Retinal pigment epithelial cell (primary cell): ENCODE measurements at regions not wholly inside any gene's neighbourhood (a gene's known extent, or its start where the extent isn't known, plus 50 kb on each side); places are given as distances from the start of the nearest gene placed in this dataset.

ENCODE experiments used
- DNase-seq: peaks from one replicate; pipeline ENCODE4 v3.0.0-alpha.2; 2010; ENCODE audit warnings: low read depth
- H3K4me3 ChIP-seq: 2 replicates; pipeline ENCODE4 v1.5.1; 2011; ENCODE audit warnings: mild to moderate bottlenecking, low read length, control low read depth, moderate library complexity
- TF ChIP-seq, protein P1 (sequence below): conservative IDR thresholded peaks from 2 replicates; pipeline ENCODE4 v1.5.1; 2011; ENCODE audit warnings: low read depth, low read length, control low read depth, inconsistent platforms

DNA sequence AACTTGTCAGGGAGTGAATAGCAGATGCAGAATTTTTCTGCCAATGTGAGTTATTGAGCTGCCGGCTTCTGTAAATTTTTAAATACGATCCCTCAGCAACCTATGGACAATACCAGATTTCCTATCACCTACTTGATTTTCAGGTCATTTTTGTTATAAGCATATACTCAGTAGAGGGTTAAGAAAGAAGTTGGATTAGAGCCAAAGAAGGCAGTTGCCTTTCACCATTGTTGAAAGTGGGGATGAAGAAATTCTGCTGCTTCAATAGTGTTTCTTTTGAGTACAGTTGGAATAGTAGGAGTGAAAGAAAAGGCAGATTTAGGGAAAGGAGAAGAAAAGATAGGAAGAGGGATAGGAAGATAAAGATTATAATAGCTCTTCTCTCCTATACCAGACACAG lies 197.1 kb downstream of the ATP23 start:
- DNase-seq: no peak
- no peak overlapping the region for H3K4me3 ChIP-seq
- TF ChIP-seq, protein P1, sequence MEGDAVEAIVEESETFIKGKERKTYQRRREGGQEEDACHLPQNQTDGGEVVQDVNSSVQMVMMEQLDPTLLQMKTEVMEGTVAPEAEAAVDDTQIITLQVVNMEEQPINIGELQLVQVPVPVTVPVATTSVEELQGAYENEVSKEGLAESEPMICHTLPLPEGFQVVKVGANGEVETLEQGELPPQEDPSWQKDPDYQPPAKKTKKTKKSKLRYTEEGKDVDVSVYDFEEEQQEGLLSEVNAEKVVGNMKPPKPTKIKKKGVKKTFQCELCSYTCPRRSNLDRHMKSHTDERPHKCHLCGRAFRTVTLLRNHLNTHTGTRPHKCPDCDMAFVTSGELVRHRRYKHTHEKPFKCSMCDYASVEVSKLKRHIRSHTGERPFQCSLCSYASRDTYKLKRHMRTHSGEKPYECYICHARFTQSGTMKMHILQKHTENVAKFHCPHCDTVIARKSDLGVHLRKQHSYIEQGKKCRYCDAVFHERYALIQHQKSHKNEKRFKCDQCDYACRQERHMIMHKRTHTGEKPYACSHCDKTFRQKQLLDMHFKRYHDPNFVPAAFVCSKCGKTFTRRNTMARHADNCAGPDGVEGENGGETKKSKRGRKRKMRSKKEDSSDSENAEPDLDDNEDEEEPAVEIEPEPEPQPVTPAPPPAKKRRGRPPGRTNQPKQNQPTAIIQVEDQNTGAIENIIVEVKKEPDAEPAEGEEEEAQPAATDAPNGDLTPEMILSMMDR: no peak

DNA sequence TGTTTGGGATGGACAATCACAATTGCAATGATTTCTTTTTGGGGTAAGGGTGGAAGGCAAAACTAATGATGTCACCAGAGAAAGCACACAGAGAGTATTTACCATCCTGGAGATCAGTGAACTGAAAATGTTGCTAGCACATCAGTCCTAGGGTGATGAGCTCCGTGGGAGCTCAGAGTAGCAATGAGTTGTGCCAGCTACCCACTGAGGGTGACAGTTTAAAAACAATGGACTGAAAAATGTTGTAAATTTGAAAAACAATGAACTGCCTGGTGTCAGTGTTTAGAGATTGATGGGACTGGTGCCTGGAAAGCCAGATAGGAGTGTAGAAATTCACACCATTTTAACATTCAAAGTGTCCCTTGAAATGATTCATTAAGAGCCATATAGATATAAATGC lies 198.5 kb downstream of the ATP23 start:
- TF ChIP-seq, protein P1: no peak
- H3K4me3 ChIP-seq: no peak overlapping the region
- DNase-seq: no peak

DNA sequence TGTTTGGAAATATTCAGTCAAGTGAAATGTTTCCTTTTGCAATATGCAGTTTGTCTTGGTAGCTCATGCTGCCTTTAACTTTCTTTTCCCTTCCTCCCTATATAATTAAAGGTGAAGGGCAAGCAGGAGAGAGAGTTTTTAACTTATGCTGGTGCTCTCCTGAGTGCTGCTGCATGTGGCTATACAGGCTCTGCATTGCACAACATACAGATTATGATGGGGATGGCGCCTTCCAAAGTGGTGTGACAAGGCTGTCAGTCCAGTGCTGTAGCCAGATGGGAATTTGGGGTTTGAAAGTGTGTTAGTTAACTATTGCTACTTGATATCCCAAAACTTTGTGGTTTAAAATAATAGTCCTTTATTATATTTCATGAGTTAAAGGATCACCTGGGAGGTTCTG lies 199.0 kb downstream of the ATP23 start:
- DNase-seq: no peak
- TF ChIP-seq, protein P1: no peak
- no peak overlapping the region for H3K4me3 ChIP-seq

DNA sequence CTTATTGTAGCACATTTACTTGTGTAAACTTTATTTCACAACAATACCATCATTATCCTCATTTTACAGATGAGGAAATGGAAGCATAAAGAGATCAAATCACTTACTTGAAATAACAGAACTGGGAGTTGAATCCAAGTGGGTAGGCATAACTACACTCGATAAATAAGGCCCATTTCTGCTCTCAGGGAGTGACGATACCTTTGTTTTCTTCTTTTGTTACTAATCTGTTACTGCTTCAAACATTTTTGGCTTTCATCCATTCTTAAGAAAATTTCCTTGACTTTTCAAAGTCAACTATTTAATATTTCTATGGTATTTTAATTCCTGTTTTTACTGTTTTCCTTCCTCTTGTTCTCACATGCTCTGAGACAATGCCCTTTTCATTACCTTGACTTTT lies 201.6 kb downstream of the ATP23 start:
- TF ChIP-seq, protein P1: no peak
- H3K4me3 ChIP-seq: no peak overlapping the region
- DNase-seq: no peak

DNA sequence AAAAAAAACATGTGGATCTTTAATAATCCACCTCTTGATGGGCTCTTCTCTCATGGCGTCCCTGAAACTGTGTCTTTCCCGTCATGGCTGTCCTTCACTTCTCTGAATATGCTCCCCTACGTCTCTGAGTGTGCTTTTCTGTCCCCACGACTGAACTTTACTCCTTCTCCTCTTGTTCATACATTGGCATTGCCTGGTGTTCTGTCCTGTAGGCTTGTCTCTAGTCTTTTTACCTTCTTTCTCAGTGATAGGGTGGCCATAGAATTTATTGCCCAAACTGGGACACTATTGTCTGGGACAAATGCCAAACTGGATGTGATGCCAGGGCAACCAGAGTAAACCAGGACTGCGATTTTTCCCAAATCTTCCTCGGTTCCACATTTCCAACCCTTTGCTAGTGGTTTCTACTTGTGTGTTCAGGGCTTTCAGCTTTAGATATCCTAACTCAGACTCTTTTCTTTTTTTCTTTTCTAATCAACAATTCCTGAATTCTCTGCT lies 202.2 kb downstream of the ATP23 start:
- TF ChIP-seq, protein P1: no peak
- DNase-seq: no peak
- no peak overlapping the region for H3K4me3 ChIP-seq

DNA sequence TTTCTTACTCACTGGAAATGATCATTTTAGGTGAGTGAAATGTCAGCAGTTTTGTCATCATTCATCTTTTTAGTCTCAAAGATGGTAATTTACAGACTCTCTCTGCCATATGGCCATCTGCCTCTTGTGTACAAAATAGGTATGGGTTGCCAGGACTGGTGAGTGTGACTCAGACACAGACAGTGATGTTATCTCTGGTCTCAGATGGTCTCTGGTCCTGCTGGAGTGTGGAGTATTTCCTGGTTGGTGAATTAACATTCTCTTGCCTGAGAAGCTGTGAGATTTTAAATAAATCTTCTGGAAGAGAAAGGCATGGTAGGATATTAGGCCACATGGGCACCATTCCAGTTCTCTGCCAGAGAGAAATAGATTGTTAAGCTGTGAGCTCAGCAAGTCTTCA lies 207.0 kb downstream of the ATP23 start:
- peak; percentile 87 for DNase-seq
- TF ChIP-seq, protein P1: no peak

DNA sequence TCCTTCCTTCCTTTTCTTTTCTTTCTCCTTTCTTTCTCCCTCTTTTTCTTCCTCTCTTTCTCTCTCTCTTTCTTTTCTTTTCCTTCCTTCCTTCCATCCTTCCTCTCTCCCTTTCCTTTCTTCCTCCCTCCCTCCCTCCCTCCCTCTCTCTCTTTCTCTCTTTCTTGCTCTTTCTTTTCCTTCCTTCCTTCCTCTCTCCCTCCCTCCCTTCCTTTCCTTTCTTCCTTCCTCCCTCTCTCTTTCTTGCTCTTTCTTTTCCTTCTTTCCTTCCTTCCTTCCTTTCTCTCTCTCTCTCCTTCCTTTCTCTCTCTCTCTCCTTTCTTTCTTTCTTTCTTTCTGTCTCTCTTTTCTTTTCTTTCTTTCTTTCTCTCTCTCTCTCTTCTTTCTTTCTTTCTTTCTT lies 207.6 kb downstream of the ATP23 start:
- DNase-seq: no peak
- TF ChIP-seq, protein P1: no peak

More for the DNA sequence above, 207.0 kb downstream of the ATP23 start:
- no peak overlapping the region for H3K4me3 ChIP-seq

More for the DNA sequence above, 207.6 kb downstream of the ATP23 start:
- H3K4me3 ChIP-seq: no peak overlapping the region
